ENCODE measurements at regions not wholly inside any gene's neighbourhood (a gene's known extent, or its start where the extent isn't known, plus 50 kb on each side); places are given as distances from the start of the nearest gene placed in this dataset.

DNA sequence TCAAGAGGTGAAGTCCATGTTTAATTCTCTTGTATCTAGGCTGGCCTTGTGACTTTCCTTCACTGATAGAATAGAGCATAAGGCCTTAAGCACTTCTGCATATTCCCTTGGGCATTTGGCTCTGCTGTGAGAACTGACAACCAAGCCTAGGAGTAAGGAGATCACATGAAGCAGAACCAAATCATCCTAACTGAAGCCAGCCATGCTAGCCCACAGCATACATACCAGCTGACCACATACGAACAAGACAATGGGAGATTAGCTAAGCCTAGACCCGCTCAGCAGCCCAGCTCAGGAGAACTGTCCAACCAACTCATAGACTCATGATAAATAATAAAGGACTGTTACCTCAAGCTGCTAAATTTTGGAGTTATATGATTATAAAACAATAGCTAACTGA is 114.6 kb upstream of the NEK7 start:
- Histone ChIP-seq H3K9me3 (replicated peaks; ENCODE audit: control insufficient read depth, insufficient read depth, low read length) (no peaks in the 10 kb centered on the region), H3K27me3 (replicated peaks in 1 of 2; ENCODE audit: control insufficient read depth in 2 of 2, insufficient read depth in 2 of 2, low read length in 1 of 2) (no peaks in the 10 kb centered on the region), H3K27ac (ENCODE audit: control insufficient read depth, insufficient read depth) (no peak overlapping the region), H3K9ac (ENCODE audit: control insufficient read depth, insufficient read depth, low read length) (no peak overlapping the region), H2AFZ (ENCODE audit: control insufficient read depth, low read depth, low read length) (no peak overlapping the region), H3K4me2 (ENCODE audit: control insufficient read depth, insufficient read depth) (no peak overlapping the region), H3K4me3 (no peak overlapping the region), H4K20me1 (ENCODE audit: control insufficient read depth, insufficient read depth) (no peaks in the 10 kb centered on the region), H3K79me2 (ENCODE audit: control insufficient read depth, insufficient read depth, low read length) (no peaks in the 10 kb centered on the region), H3K4me1 (ENCODE audit: control insufficient read depth, insufficient read depth, low read length) (no peaks in the 10 kb centered on the region), H3K36me3 (ENCODE audit: control insufficient read depth in 2 of 2, insufficient read depth in 2 of 2, low read length in 1 of 2) (no peaks in the 10 kb centered on the region)
- FAIRE-seq (no peak), ATAC-seq (no peak), DNase-seq (ENCODE audit: low read depth, low spot score) (no peak)
- no TSS peak for BruUV-seq (replicated peaks)
- ChIA-PET CTCF (interaction anchor here (0.6 kb wide), 1 partner anchor 614 kb away, joined by 3 read pairs; no protein-coding TSS in a partner anchor), POLR2A (no interaction called here), SMC1A (ENCODE audit: uncharacterized antibody, unreplicated experiment) (interaction anchor here (1.3 kb wide), 1 partner anchor 17 kb away, joined by 4 read pairs; no protein-coding TSS in a partner anchor), RAD21 (ENCODE audit: unreplicated experiment) (no interaction called here)
- TF ChIP-seq ZBED1 (IDR thresholded peaks at IDR 0.05; ENCODE audit: borderline replicate concordance) (no peak), FOXM1 (IDR thresholded peaks at IDR 0.05; ENCODE audit: low read depth, low read length) (no peak), EGR1 (IDR thresholded peaks at IDR 0.05; ENCODE audit: borderline replicate concordance in 1 of 2, low read depth in 2 of 2, low read length in 2 of 2) (no peak), TARDBP (IDR thresholded peaks at IDR 0.05; ENCODE audit: borderline replicate concordance) (no peak), ASH2L (IDR thresholded peaks at IDR 0.05; ENCODE audit: borderline replicate concordance, low read depth) (no peak), MTA3 (IDR thresholded peaks at IDR 0.05; ENCODE audit: borderline replicate concordance, low read length) (no peak), ZNF622 (IDR thresholded peaks at IDR 0.05) (no peak), TCF7 (IDR thresholded peaks at IDR 0.05; ENCODE audit: borderline replicate concordance) (no peak), NBN (IDR thresholded peaks at IDR 0.05) (no peak)
- intact Hi-C loops (cut with micrococcal nuclease; ENCODE audit: unreplicated experiment) (no loop called here), in situ Hi-C loops (cut with MboI) (no loop called here)
- 57% methylated on average over 2 of the region's 2 CpGs for WGBS (ENCODE audit: insufficient coverage, insufficient replicate concordance, low lambda C conversion rate, missing lambda C conversion rate)

DNA sequence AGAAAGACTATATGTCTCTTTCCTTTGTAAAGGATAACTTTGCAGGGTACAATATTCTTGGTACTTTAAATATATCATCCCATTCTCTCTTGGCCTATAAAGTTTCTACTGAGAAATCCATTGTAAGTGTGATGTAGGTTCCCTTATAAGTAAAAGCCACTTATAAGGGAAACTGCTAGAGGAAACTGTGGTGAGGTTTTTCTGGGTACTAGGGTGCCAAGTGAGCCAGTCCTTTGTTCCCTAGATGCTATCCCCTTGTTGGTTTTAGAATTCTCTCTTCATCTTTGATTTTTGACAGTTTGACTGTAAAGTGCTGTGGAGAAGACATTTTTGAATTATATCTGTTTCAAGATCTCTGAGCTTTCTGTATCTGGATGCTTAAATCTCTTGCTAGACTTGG is 108.9 kb upstream of the NEK7 start:
- H3K4me1 ChIP-seq (ENCODE audit: control insufficient read depth, insufficient read depth, low read length) = no peaks in the 10 kb centered on the region
- H3K36me3 ChIP-seq (ENCODE audit: control insufficient read depth in 2 of 2, insufficient read depth in 2 of 2, low read length in 1 of 2) = no peaks in the 10 kb centered on the region
- H3K79me2 ChIP-seq (ENCODE audit: control insufficient read depth, insufficient read depth, low read length) = no peaks in the 10 kb centered on the region
- FAIRE-seq = no peak
- RAD21 ChIA-PET (ENCODE audit: unreplicated experiment) = no interaction called here
- POLR2A ChIA-PET = no interaction called here
- no peaks in the 10 kb centered on the region for H3K9me3 ChIP-seq (replicated peaks; ENCODE audit: control insufficient read depth, insufficient read depth, low read length)
- no peaks in the 10 kb centered on the region for H4K20me1 ChIP-seq (ENCODE audit: control insufficient read depth, insufficient read depth)
- no peak overlapping the region for H3K27ac ChIP-seq (ENCODE audit: control insufficient read depth, insufficient read depth)
- CTCF ChIA-PET = no interaction called here
- SMC1A ChIA-PET (ENCODE audit: uncharacterized antibody, unreplicated experiment) = no interaction called here
- H3K4me2 ChIP-seq (ENCODE audit: control insufficient read depth, insufficient read depth) = no peak overlapping the region
- H3K27me3 ChIP-seq (replicated peaks in 1 of 2; ENCODE audit: control insufficient read depth in 2 of 2, insufficient read depth in 2 of 2, low read length in 1 of 2) = no peaks in the 10 kb centered on the region
- H3K4me3 ChIP-seq = no peak overlapping the region
- no peak overlapping the region for H3K9ac ChIP-seq (ENCODE audit: control insufficient read depth, insufficient read depth, low read length)
- BruUV-seq (replicated peaks) = no TSS peak
- no peak for ATAC-seq
- DNase-seq (ENCODE audit: low read depth, low spot score) = no peak
- no peak overlapping the region for H2AFZ ChIP-seq (ENCODE audit: control insufficient read depth, low read depth, low read length)
- intact Hi-C loops (cut with micrococcal nuclease; ENCODE audit: unreplicated experiment) = no loop called here
- in situ Hi-C loops (cut with MboI) = no loop called here
- TF ChIP-seq ESRRA (IDR thresholded peaks at IDR 0.05; ENCODE audit: low read length) = no peak
- TF ChIP-seq IKZF2 (IDR thresholded peaks at IDR 0.05) = no peak
- no peak for TF ChIP-seq FOS (IDR thresholded peaks at IDR 0.05; ENCODE audit: borderline replicate concordance, extremely low read depth, insufficient read length)
- TF ChIP-seq, protein P1, sequence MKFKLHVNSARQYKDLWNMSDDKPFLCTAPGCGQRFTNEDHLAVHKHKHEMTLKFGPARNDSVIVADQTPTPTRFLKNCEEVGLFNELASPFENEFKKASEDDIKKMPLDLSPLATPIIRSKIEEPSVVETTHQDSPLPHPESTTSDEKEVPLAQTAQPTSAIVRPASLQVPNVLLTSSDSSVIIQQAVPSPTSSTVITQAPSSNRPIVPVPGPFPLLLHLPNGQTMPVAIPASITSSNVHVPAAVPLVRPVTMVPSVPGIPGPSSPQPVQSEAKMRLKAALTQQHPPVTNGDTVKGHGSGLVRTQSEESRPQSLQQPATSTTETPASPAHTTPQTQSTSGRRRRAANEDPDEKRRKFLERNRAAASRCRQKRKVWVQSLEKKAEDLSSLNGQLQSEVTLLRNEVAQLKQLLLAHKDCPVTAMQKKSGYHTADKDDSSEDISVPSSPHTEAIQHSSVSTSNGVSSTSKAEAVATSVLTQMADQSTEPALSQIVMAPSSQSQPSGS (IDR thresholded peaks at IDR 0.05; ENCODE audit: low read length) = no peak
- TF ChIP-seq, protein P2, sequence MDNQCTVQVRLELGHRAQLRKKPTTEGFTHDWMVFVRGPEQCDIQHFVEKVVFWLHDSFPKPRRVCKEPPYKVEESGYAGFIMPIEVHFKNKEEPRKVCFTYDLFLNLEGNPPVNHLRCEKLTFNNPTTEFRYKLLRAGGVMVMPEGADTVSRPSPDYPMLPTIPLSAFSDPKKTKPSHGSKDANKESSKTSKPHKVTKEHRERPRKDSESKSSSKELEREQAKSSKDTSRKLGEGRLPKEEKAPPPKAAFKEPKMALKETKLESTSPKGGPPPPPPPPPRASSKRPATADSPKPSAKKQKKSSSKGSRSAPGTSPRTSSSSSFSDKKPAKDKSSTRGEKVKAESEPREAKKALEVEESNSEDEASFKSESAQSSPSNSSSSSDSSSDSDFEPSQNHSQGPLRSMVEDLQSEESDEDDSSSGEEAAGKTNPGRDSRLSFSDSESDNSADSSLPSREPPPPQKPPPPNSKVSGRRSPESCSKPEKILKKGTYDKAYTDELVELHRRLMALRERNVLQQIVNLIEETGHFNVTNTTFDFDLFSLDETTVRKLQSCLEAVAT (IDR thresholded peaks at IDR 0.05) = no peak
- TF ChIP-seq, protein P3, sequence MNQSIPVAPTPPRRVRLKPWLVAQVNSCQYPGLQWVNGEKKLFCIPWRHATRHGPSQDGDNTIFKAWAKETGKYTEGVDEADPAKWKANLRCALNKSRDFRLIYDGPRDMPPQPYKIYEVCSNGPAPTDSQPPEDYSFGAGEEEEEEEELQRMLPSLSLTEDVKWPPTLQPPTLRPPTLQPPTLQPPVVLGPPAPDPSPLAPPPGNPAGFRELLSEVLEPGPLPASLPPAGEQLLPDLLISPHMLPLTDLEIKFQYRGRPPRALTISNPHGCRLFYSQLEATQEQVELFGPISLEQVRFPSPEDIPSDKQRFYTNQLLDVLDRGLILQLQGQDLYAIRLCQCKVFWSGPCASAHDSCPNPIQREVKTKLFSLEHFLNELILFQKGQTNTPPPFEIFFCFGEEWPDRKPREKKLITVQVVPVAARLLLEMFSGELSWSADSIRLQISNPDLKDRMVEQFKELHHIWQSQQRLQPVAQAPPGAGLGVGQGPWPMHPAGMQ (IDR thresholded peaks at IDR 0.05; ENCODE audit: borderline replicate concordance) = no peak
- TF ChIP-seq PML (IDR thresholded peaks at IDR 0.05; ENCODE audit: low read length) = no peak
- TF ChIP-seq ASH2L (IDR thresholded peaks at IDR 0.05; ENCODE audit: borderline replicate concordance, low read depth) = no peak
- TF ChIP-seq NR2C2 (IDR thresholded peaks at IDR 0.05; ENCODE audit: borderline replicate concordance, control insufficient read depth, insufficient read length, low read depth) = no peak
